Right atrium auricular region (tissue), 2 donors: ENCODE measurements at regions not wholly inside any gene's neighbourhood (a gene's known extent, or its start where the extent isn't known, plus 50 kb on each side); places are given as distances from the start of the nearest gene placed in this dataset.

Experiments
- DNase-seq: peaks from one replicate; pipeline ENCODE4 v3.0.0-alpha.2; 2019; ENCODE audit warnings: low spot score
- H3K27ac ChIP-seq, 2 donors: fragments of 200-600 bp; sonication (generic); 1 replicate in 1 of 2; 2 replicates in 1 of 2; pipeline ENCODE4 v1.5.1; 2016 to 2019
- H3K27me3 ChIP-seq, 2 donors: fragments of 200-600 bp; sonication (generic); one replicate each; pipeline versions ENCODE4 v1.5.1 to v1.6.0; 2017 to 2019
- H3K36me3 ChIP-seq: fragments of 200-600 bp; sonication (generic); one replicate; pipeline ENCODE4 v1.5.1; 2016
- H3K4me1 ChIP-seq, 2 donors: fragments of 200-600 bp; sonication (generic); one replicate each; pipeline versions ENCODE4 v1.5.1 to v1.6.0; 2017 to 2019
- H3K4me3 ChIP-seq, 2 donors: fragments of 200-600 bp; sonication (generic); 1 replicate in 1 of 2; 2 replicates in 1 of 2; pipeline ENCODE4 v1.5.1; 2017 to 2019; ENCODE audit warnings: mild to moderate bottlenecking in 1 of 2, moderate library complexity in 1 of 2
- H3K9me3 ChIP-seq, 2 donors: fragments of 200-600 bp; sonication (generic); one replicate each; pipeline ENCODE4 v1.5.1; 2019
- CTCF ChIP-seq, 2 donors: fragments of 200-600 bp; sonication (generic); IDR thresholded peaks; one replicate each; pipeline ENCODE4 v1.5.1; 2019; ENCODE audit warnings: antibody characterized with exemption in 2 of 2

- no peak for DNase-seq
- no peak for TF ChIP-seq CTCF (IDR thresholded peaks at IDR 0.05)
- no peak overlapping the region for H3K4me3 ChIP-seq
- no peak overlapping the region for H3K27ac ChIP-seq
- peaks cover 0 to 5% of the 10 kb centered on the region in 2 donors for H3K4me1 ChIP-seq
- peaks cover 0 to 8% of the 10 kb centered on the region in 2 donors for H3K9me3 ChIP-seq
- no peaks in the 10 kb centered on the region for H3K36me3 ChIP-seq
- H3K27me3 ChIP-seq: no peaks in the 10 kb centered on the region
Observed at GRCh38 chr13:39108783-39109182, 70.5 kb downstream of the NHLRC3 start.

- Histone ChIP-seq H3K4me1 (peaks cover 0 to 5% of the 10 kb centered on the region in 2 donors), H3K9me3 (peaks cover 0 to 8% of the 10 kb centered on the region in 2 donors), H3K27me3 (no peaks in the 10 kb centered on the region), H3K4me3 (no peak overlapping the region), H3K27ac (peak overlapping the region in 1 of 2 donors; percentile 67), H3K36me3 (no peaks in the 10 kb centered on the region)
- DNase-seq: no peak
- TF ChIP-seq CTCF (IDR thresholded peaks at IDR 0.05): no peak
Observed at GRCh38 chr13:39110518-39111097, 72.4 kb downstream of the NHLRC3 start.

DNA sequence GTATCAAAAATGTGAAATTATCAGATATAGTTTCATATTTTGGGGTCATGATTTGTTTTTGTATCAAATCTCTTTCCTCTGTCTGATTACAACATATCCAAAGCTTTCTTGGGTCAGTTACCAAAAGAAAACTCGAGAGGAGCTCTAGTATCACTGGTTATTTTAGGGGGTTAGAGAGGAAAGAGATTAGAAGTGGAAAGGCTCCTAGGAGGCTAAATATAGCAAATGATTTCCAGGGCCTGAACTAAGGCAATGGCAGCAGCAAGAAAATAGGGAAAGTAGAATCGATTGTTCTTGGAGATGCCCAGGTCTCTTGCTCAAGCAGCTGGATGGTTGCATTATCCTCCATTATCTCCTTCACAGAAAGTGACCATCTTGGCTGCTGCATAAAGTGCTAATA, 72.9 kb downstream of the NHLRC3 start:
- Histone ChIP-seq H3K27me3 (no peaks in the 10 kb centered on the region), H3K4me3 (no peak overlapping the region), H3K36me3 (no peaks in the 10 kb centered on the region), H3K4me1 (peaks cover 0 to 5% of the 10 kb centered on the region in 2 donors), H3K9me3 (peaks cover 0 to 8% of the 10 kb centered on the region in 2 donors), H3K27ac (peak overlapping the region in 1 of 2 donors; percentile 67)
- DNase-seq: no peak
- TF ChIP-seq CTCF (IDR thresholded peaks at IDR 0.05): no peak

DNA sequence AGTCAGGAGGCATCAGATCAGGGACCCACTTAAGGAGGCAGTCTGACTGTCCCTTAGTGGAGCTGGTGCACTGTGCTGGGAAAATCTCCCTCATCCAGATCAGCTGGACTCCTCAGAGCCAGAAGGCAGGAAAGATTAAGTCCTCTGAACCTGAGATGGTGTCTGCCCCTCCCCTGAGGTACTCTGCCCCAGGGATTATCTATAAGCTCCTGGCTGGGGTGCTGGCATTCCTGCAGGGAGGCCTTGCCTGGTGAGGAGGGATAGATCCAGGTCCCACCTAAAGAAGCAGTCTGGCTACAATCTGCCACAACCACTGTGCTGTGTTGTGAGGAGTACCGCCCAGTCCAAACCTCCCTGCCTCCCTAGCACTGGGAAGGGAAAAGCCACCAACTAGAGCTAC, 81.2 kb downstream of the NHLRC3 start:
- no peak for DNase-seq
- Histone ChIP-seq H3K4me3 (no peak overlapping the region), H3K4me1 (no peaks in the 10 kb centered on the region), H3K36me3 (no peaks in the 10 kb centered on the region), H3K27ac (no peak overlapping the region), H3K9me3 (no peaks in the 10 kb centered on the region), H3K27me3 (no peaks in the 10 kb centered on the region)
- no peak for TF ChIP-seq CTCF (IDR thresholded peaks at IDR 0.05)

GRCh38 chr13:39123578-39123977, 85.3 kb downstream of the NHLRC3 start:
- Histone ChIP-seq H3K27ac (no peak overlapping the region), H3K27me3 (no peaks in the 10 kb centered on the region), H3K4me3 (no peak overlapping the region), H3K9me3 (no peaks in the 10 kb centered on the region), H3K36me3 (no peaks in the 10 kb centered on the region), H3K4me1 (no peaks in the 10 kb centered on the region)
- TF ChIP-seq CTCF (IDR thresholded peaks at IDR 0.05): no peak
- no peak for DNase-seq

- DNase-seq: no peak
Observed at GRCh38 chr13:39129213-39129612, 91.0 kb downstream of the NHLRC3 start.

More at GRCh38 chr13:39129213-39129612, 91.0 kb downstream of the NHLRC3 start:
- no peaks in the 10 kb centered on the region for H3K9me3 ChIP-seq
- no peak overlapping the region for H3K4me3 ChIP-seq
- H3K27me3 ChIP-seq: no peaks in the 10 kb centered on the region
- no peak overlapping the region for H3K27ac ChIP-seq
- no peak for TF ChIP-seq CTCF (IDR thresholded peaks at IDR 0.05)
- H3K4me1 ChIP-seq: no peaks in the 10 kb centered on the region
- H3K36me3 ChIP-seq: no peaks in the 10 kb centered on the region
